H1 (cell line): ENCODE measurements at regions not wholly inside any gene's neighbourhood (a gene's known extent, or its start where the extent isn't known, plus 50 kb on each side); places are given as distances from the start of the nearest gene placed in this dataset.

ENCODE experiments used
- CTCF ChIA-PET: fragments of 300-600 bp; sonication (Branson Sonifier 250); formaldehyde crosslinking; loops from one replicate; lab custom pipeline; 2021; ENCODE audit not compliant: partially characterized antibody; lab: Charles Lee
- POLR2A ChIA-PET: fragments of 300-600 bp; sonication (Branson Sonifier 250); formaldehyde crosslinking; loops from one replicate; lab custom pipeline; 2021; ENCODE audit warnings: inconsistent platforms; ENCODE audit not compliant: partially characterized antibody; lab: Charles Lee
- DNase-seq, 2 experiments: peaks; one replicate each; pipeline versions ENCODE4 v3.0.0 to v3.0.0-alpha.2; 2010 to 2022; ENCODE audit warnings: low spot score in 2 of 2, low read depth in 1 of 2, mixed read lengths in 1 of 2
- FAIRE-seq: peaks from 2 replicates; lab custom pipeline; 2011; peaks lifted over from hg19 to GRCh38; lab: Jason Lieb, UNC
- H2AFZ ChIP-seq: 2 replicates; pipeline ENCODE4 v1.8.1; 2012; ENCODE audit warnings: low read length, inconsistent platforms
- H2AK5ac ChIP-seq: 2 replicates; pipeline ENCODE4 v1.6.1; 2013; ENCODE audit warnings: low read depth, low read length
- H2BK120ac ChIP-seq: replicated peaks from 2 replicates; pipeline ENCODE3; 2013; ENCODE audit warnings: low read depth, low read length, inconsistent platforms
- H2BK12ac ChIP-seq: 2 replicates; pipeline ENCODE4 v1.6.1; 2013; ENCODE audit warnings: low read depth, low read length
- H2BK15ac ChIP-seq: 2 replicates; pipeline ENCODE4 v1.6.1; 2013; ENCODE audit warnings: low read length
- H2BK20ac ChIP-seq: 2 replicates; pipeline ENCODE4 v1.6.1; 2013; ENCODE audit warnings: low read length
- H2BK5ac ChIP-seq: 2 replicates; pipeline ENCODE4 v1.6.1; 2013; ENCODE audit warnings: low read depth, low read length
- H3K14ac ChIP-seq: 2 replicates; pipeline ENCODE4 v1.6.1; 2013; ENCODE audit warnings: inconsistent platforms; ENCODE audit not compliant: insufficient read length
- H3K18ac ChIP-seq: 2 replicates; pipeline ENCODE4 v1.6.1; 2013; ENCODE audit warnings: low read length; ENCODE audit errors: extremely low read depth
- H3K23ac ChIP-seq: 2 replicates; pipeline ENCODE4 v1.6.1; 2013; ENCODE audit warnings: inconsistent platforms; ENCODE audit not compliant: insufficient read length
- H3K23me2 ChIP-seq: 2 replicates; pipeline ENCODE4 v1.6.1; 2013; ENCODE audit warnings: low read depth, low read length
- H3K27ac ChIP-seq: 2 replicates; pipeline ENCODE4 v1.6.1; 2011; ENCODE audit warnings: low read depth, low read length, inconsistent platforms
- H3K27me3 ChIP-seq, 4 experiments: replicated peaks in 1 of 4; 1 replicate in 1 of 4; 2 replicates in 3 of 4; pipeline versions ENCODE4 v1.6.1 to v1.8.1; 2011 to 2013; ENCODE audit warnings: low read length in 3 of 4, mild to moderate bottlenecking in 3 of 4, inconsistent platforms in 2 of 4, mixed read lengths in 2 of 4, moderate library complexity in 1 of 4; ENCODE audit not compliant: control insufficient read depth in 3 of 4, insufficient read depth in 3 of 4; ENCODE audit errors: extremely low read depth in 1 of 4
- H3K36me3 ChIP-seq, 4 experiments: 2 replicates each; pipeline versions ENCODE4 v1.6.1 to v1.8.1; 2011 to 2013; ENCODE audit warnings: mild to moderate bottlenecking in 4 of 4, low read length in 3 of 4, moderate library complexity in 2 of 4, control low read depth in 1 of 4, inconsistent platforms in 1 of 4; ENCODE audit not compliant: insufficient read depth in 4 of 4, control insufficient read depth in 2 of 4
- H3K4ac ChIP-seq: replicated peaks from 2 replicates; pipeline ENCODE3; 2013; ENCODE audit warnings: low read length, low read depth, mixed read lengths, inconsistent platforms; ENCODE audit not compliant: insufficient read length
- H3K4me1 ChIP-seq, 4 experiments: replicated peaks in 1 of 4; 1 replicate in 1 of 4; 2 replicates in 3 of 4; pipeline versions ENCODE4 v1.6.1 to v1.8.1; 2011 to 2013; ENCODE audit warnings: low read length in 3 of 4, inconsistent platforms in 2 of 4, mixed read lengths in 1 of 4; ENCODE audit not compliant: insufficient read depth in 4 of 4, control insufficient read depth in 3 of 4
- H3K4me2 ChIP-seq, 2 experiments: 2 replicates each; pipeline versions ENCODE4 v1.6.1 to v1.8.1; 2011 to 2013; ENCODE audit warnings: low read depth in 2 of 2, low read length in 2 of 2, control low read depth in 1 of 2, inconsistent platforms in 1 of 2, mild to moderate bottlenecking in 1 of 2; ENCODE audit not compliant: insufficient read depth in 1 of 2
- H3K4me3 ChIP-seq, 4 experiments: fragments of 200-600, 300-600 bp in 1 of 4; sonication (generic), shearing (Covaris generic), sonication (Bioruptor Twin) in 1 of 4; 2 replicates each; pipeline versions ENCODE4 v1.5.1 to v1.8.1; 2011 to 2016; ENCODE audit warnings: low read length in 4 of 4, low read depth in 3 of 4, control low read depth in 2 of 4, inconsistent platforms in 2 of 4, mild to moderate bottlenecking in 2 of 4, mixed read lengths in 1 of 4, moderate library complexity in 1 of 4; ENCODE audit not compliant: insufficient read depth in 2 of 4; ENCODE audit errors: extremely low read depth in 1 of 4
- H3K56ac ChIP-seq: replicated peaks from 2 replicates; pipeline ENCODE3; 2013; ENCODE audit warnings: low read depth, mild to moderate bottlenecking, mixed read lengths, low read length, inconsistent platforms; ENCODE audit not compliant: insufficient read length
- H3K79me1 ChIP-seq: 2 replicates; pipeline ENCODE4 v1.6.1; 2013; ENCODE audit warnings: low read depth, low read length, control low read depth
- H3K79me2 ChIP-seq, 2 experiments: 2 replicates each; pipeline versions ENCODE4 v1.6.1 to v1.8.1; 2012 to 2013; ENCODE audit warnings: low read length in 2 of 2, mild to moderate bottlenecking in 2 of 2, inconsistent platforms in 1 of 2; ENCODE audit not compliant: insufficient read depth in 2 of 2, control insufficient read depth in 1 of 2
- H3K9ac ChIP-seq, 4 experiments: replicated peaks in 1 of 4; 1 replicate in 1 of 4; 2 replicates in 3 of 4; pipeline versions ENCODE4 v1.6.1 to v1.8.1; 2011 to 2013; ENCODE audit warnings: low read depth in 3 of 4, low read length in 3 of 4, control low read depth in 2 of 4, mild to moderate bottlenecking in 2 of 4, moderate library complexity in 2 of 4, inconsistent platforms in 1 of 4; ENCODE audit errors: extremely low read depth in 1 of 4
- H3K9me3 ChIP-seq, 2 experiments: 2 replicates each; pipeline versions ENCODE4 v1.6.1 to v1.8.1; 2012 to 2013; ENCODE audit warnings: mild to moderate bottlenecking in 2 of 2, moderate library complexity in 2 of 2, control low read depth in 1 of 2, inconsistent platforms in 1 of 2, low read depth in 1 of 2, low read length in 1 of 2, mixed read lengths in 1 of 2; ENCODE audit not compliant: insufficient read depth in 2 of 2
- H4K20me1 ChIP-seq, 2 experiments: replicated peaks in 1 of 2; 2 replicates each; pipeline versions ENCODE3 to v1.8.1; 2011 to 2013; ENCODE audit warnings: inconsistent platforms in 2 of 2, low read length in 2 of 2, mild to moderate bottlenecking in 1 of 2; ENCODE audit not compliant: insufficient read depth in 2 of 2, control insufficient read depth in 1 of 2
- H4K5ac ChIP-seq: 2 replicates; pipeline ENCODE4 v1.6.1; 2013; ENCODE audit warnings: low read length, low read depth, mixed read lengths, inconsistent platforms; ENCODE audit not compliant: insufficient read length
- H4K8ac ChIP-seq: 2 replicates; pipeline ENCODE4 v1.8.0; 2013; ENCODE audit warnings: mild to moderate bottlenecking, moderate library complexity, low read length, inconsistent platforms; ENCODE audit not compliant: insufficient read depth; ENCODE audit errors: extremely low read depth
- H4K91ac ChIP-seq: replicated peaks from 2 replicates; pipeline ENCODE3; 2013; ENCODE audit warnings: low read length, mixed read lengths, inconsistent platforms; ENCODE audit not compliant: insufficient read length
- ASH2L ChIP-seq: fragments of 200-600, 300-600 bp; sonication (generic); IDR thresholded peaks from one replicate; pipeline ENCODE4 v1.7.1; 2017; ENCODE audit warnings: low read length
- GABPA ChIP-seq: IDR thresholded peaks from 2 replicates; pipeline ENCODE4 v1.6.1; 2011; ENCODE audit warnings: mild to moderate bottlenecking, low read length, moderate library complexity, borderline replicate concordance; ENCODE audit not compliant: insufficient read depth
- KDM5A ChIP-seq: fragments of 200-600 bp; IDR thresholded peaks from 2 replicates; pipeline ENCODE4 v1.7.1; 2012; ENCODE audit warnings: mild to moderate bottlenecking, low read length, inconsistent platforms, mixed read lengths
- POLR2AphosphoS5 ChIP-seq: IDR thresholded peaks from 2 replicates; pipeline ENCODE4 v1.6.1; 2011; ENCODE audit warnings: low read depth, low read length
- RAD21 ChIP-seq, 2 experiments: IDR thresholded peaks in 1 of 2; conservative IDR thresholded peaks in 1 of 2; 2 replicates each; pipeline ENCODE4 v1.6.1; 2011; ENCODE audit warnings: low read depth in 2 of 2, low read length in 2 of 2, improper control_type of control experiment in 1 of 2, inconsistent platforms in 1 of 2, mild to moderate bottlenecking in 1 of 2, moderate library complexity in 1 of 2
- SP1 ChIP-seq: IDR thresholded peaks from 2 replicates; pipeline ENCODE4 v1.6.1; 2011; ENCODE audit warnings: low read depth, low read length
- SP4 ChIP-seq: IDR thresholded peaks from 2 replicates; pipeline ENCODE4 v1.6.1; 2012; ENCODE audit warnings: low read length, inconsistent platforms
- TCF12 ChIP-seq: IDR thresholded peaks from 2 replicates; pipeline ENCODE4 v1.6.1; 2011; ENCODE audit warnings: low read depth, mild to moderate bottlenecking, low read length
- YY1 ChIP-seq: IDR thresholded peaks from 2 replicates; pipeline ENCODE4 v1.6.1; 2011; ENCODE audit warnings: low read depth, mild to moderate bottlenecking, low read length
- WGBS, 2 experiments: shearing (Covaris generic) in 1 of 2; methylation state at CpG; one replicate each; pipeline versions ENCODE4 v1.1.6 to v1.1.7; 2013 to 2015; ENCODE audit warnings: low lambda C conversion rate in 2 of 2, mixed read lengths in 2 of 2, inconsistent platforms in 1 of 2, low coverage in 1 of 2, missing lambda C conversion rate in 1 of 2; ENCODE audit not compliant: insufficient replicate concordance in 2 of 2, insufficient coverage in 1 of 2, insufficient read length in 1 of 2; ENCODE audit errors: extremely low coverage in 1 of 2, missing lambda C conversion rate in 1 of 2; 5-methylcytosine and 5-hydroxymethylcytosine counted together
- TF ChIP-seq, protein P1 (sequence below), 3 experiments: IDR thresholded peaks; 1 replicate in 2 of 3; 2 replicates in 1 of 3; pipeline versions ENCODE4 v1.5.1 to v1.6.1; 2011; ENCODE audit warnings: low read length in 3 of 3, mild to moderate bottlenecking in 3 of 3, inconsistent platforms in 2 of 3, low read depth in 1 of 3, moderate library complexity in 1 of 3; ENCODE audit not compliant: insufficient read depth in 1 of 3; ENCODE audit errors: control extremely low read depth in 1 of 3
- TF ChIP-seq, protein P2 (sequence below): IDR thresholded peaks from 2 replicates; pipeline ENCODE4 v1.6.1; 2012; ENCODE audit warnings: inconsistent platforms

DNA sequence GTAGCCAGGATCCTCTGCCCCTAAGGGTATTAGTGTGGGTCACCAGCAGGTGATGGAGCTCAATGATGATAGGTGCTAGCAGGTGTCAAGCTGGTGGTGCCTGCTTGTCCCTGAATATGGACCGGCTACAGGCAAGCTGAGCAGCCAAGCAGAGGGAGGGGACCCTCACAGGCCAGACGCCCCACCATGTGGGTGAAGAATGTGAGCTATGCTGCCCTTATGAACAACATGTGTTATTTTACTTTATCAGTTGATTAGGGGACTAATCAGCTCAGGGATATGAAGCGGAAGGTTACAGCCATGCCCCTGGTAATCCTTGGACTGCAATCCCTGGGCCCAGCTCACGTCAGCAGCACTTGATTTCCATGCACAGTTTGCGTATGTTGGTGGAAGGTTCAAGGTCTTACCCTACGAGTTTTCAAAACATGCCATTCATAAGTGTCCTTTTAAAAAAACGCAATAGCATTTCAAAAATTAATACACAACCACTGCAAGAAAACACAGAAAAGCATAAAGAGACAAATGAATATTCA is 106.0 kb downstream of the CDC7 start:
- FAIRE-seq (no peak), DNase-seq (no peak)
- 88% methylated on average over 7 of the region's 7 CpGs; no CpG with 5 or more reads in 1 of the 2 experiments for WGBS, 2 experiments
- Histone ChIP-seq H3K14ac (no peak overlapping the region), H2BK15ac (no peak overlapping the region), H3K27me3 (0 out of 7 replicates have a peak, but pooled peaks cover 0 to 3% (median 0%) of the 10 kb centered on the region in 4 experiments), H3K36me3 (no peaks in the 10 kb centered on the region), H4K8ac (no peak overlapping the region), H4K91ac (no peak overlapping the region), H3K56ac (no peak overlapping the region), H3K4me2 (no peak overlapping the region), H2BK120ac (no peak overlapping the region), H2AFZ (no peak overlapping the region), H3K4me1 (peaks cover 0 to 3% (median under 1%) of the 10 kb centered on the region in 4 experiments; a peak in 4 of 7 replicates), H3K27ac (no peak overlapping the region), H3K9ac (no peak overlapping the region), H4K5ac (no peak overlapping the region), H2AK5ac (no peak overlapping the region), H4K20me1 (no peaks in the 10 kb centered on the region), H3K4me3 (no peak overlapping the region), H3K79me1 (no peaks in the 10 kb centered on the region), H3K79me2 (no peaks in the 10 kb centered on the region), H2BK12ac (no peak overlapping the region; the same call in 1 of the 2 replicates), H3K23me2 (peaks cover 2% of the 10 kb centered on the region), H3K9me3 (no peaks in the 10 kb centered on the region), H2BK20ac (peak overlapping the region; percentile 35; the same call in 1 of the 2 replicates), H3K23ac (no peak overlapping the region), H3K18ac (no peak overlapping the region), H3K4ac (no peak overlapping the region), H2BK5ac (no peak overlapping the region)
- CTCF ChIA-PET, result interaction anchor here (1.0 to 1.1 kb wide), 2 partner anchors 13 to 14 kb away, joined by 3 to 4 read pairs; no protein-coding TSS in a partner anchor
- POLR2A ChIA-PET, result no interaction called here
- TF ChIP-seq POLR2AphosphoS5, result no peak
- no peak for TF ChIP-seq GABPA
- no peak for TF ChIP-seq RAD21 (IDR thresholded peaks at IDR 0.05 in 1 of 2, conservative IDR thresholded peaks at IDR 0.05 in 1 of 2; ENCODE audit: low read depth in 2 of 2, low read length in 2 of 2)
- TF ChIP-seq, protein P1, sequence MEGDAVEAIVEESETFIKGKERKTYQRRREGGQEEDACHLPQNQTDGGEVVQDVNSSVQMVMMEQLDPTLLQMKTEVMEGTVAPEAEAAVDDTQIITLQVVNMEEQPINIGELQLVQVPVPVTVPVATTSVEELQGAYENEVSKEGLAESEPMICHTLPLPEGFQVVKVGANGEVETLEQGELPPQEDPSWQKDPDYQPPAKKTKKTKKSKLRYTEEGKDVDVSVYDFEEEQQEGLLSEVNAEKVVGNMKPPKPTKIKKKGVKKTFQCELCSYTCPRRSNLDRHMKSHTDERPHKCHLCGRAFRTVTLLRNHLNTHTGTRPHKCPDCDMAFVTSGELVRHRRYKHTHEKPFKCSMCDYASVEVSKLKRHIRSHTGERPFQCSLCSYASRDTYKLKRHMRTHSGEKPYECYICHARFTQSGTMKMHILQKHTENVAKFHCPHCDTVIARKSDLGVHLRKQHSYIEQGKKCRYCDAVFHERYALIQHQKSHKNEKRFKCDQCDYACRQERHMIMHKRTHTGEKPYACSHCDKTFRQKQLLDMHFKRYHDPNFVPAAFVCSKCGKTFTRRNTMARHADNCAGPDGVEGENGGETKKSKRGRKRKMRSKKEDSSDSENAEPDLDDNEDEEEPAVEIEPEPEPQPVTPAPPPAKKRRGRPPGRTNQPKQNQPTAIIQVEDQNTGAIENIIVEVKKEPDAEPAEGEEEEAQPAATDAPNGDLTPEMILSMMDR (IDR thresholded peaks at IDR 0.05; ENCODE audit: control extremely low read depth in 1 of 3, insufficient read depth in 1 of 3, low read depth in 1 of 3, low read length in 3 of 3), result no peak
- TF ChIP-seq ASH2L, result no peak
- no peak for TF ChIP-seq TCF12
- no peak for TF ChIP-seq SP4
- TF ChIP-seq KDM5A, result no peak
- TF ChIP-seq SP1, result no peak
- TF ChIP-seq YY1, result no peak
- TF ChIP-seq, protein P2, sequence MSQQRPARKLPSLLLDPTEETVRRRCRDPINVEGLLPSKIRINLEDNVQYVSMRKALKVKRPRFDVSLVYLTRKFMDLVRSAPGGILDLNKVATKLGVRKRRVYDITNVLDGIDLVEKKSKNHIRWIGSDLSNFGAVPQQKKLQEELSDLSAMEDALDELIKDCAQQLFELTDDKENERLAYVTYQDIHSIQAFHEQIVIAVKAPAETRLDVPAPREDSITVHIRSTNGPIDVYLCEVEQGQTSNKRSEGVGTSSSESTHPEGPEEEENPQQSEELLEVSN, result no peak
